Right lung (tissue), 2 donors: ENCODE measurements at regions not wholly inside any gene's neighbourhood (a gene's known extent, or its start where the extent isn't known, plus 50 kb on each side); places are given as distances from the start of the nearest gene placed in this dataset.

ENCODE experiments used
- DNase-seq, 2 donors: peaks; one replicate each; pipeline ENCODE4 v3.0.0-alpha.2; 2013

- DNase-seq = no peak
Measured at GRCh38 chr19:27657271-27658051, 1555.5 kb downstream of the UQCRFS1 start.

GRCh38 chr19:27654266-27654990 lies 1558.5 kb downstream of the UQCRFS1 start:
- no peak for DNase-seq

GRCh38 chr19:27652796-27653195 lies 1560.2 kb downstream of the UQCRFS1 start:
- no peak for DNase-seq

GRCh38 chr19:27652281-27652680 lies 1560.7 kb downstream of the UQCRFS1 start:
- no peak for DNase-seq

DNA sequence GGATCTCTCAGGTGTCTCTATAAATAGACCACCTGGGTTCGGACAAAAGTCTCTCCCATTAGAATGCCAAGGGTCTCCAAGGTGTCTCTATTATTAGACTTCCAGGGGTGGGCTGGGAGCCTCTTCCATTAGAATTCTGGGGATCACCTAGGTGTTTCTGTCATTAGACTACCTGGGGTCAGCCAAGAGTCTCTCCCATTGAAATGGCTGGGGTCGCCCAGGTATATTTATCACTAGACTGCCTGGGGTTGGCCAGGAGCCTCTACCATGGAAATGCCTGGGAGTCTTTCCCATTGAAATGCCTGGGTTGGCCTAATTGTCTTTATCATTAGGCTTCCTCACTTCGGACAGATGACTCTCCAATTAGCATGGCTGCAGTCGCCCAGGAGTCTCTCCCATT lies 1565.5 kb downstream of the UQCRFS1 start:
- DNase-seq = no peak

DNA sequence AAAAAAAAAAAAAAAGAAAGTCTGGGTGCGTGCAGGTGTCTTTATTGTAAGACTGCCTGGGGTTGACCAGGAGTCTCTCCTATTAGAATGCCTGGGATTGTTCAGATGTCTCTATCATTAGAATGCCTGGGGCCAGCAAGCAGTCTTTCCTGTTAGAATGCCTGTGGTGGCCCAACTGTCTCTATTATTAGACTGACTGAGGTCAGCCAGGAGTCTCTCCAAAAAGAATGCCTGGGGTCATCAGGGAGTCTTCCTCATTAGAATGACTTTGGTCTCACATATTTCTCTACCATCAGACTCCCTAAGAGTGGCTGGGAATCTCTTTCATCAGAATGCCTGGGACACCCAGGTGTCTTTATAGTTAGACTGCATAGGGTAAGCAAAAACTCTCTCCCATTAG lies 1577.5 kb downstream of the UQCRFS1 start:
- no peak for DNase-seq

DNA sequence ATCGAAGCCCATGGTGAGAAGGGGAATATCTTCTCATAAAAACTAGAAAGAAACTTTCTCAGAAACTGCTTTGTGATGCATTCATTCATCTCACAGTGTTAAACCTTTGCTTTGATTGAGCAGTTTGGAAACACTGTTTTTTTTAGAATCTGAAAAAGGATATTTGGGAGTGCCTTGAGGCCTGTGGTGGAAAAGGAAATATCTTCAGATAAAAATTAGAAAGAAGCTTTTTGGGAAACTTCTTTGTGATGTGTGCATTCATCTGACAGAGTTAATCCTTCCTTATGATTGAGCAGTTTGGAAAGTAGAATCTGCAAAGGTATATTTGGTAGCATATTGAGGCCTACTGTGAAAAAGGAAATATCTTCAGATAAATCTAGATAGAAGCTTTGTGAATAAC lies 1594.9 kb downstream of the UQCRFS1 start:
- DNase-seq = no peak

- DNase-seq = no peak
Measured at GRCh38 chr19:27580906-27581305, 1632.0 kb downstream of the UQCRFS1 start.
